IMR-90 (cell line): ENCODE measurements at regions not wholly inside any gene's neighbourhood (a gene's known extent, or its start where the extent isn't known, plus 50 kb on each side); places are given as distances from the start of the nearest gene placed in this dataset.

Source experiments
- ATAC-seq: fragments of 200-7000 bp; cut with Tn5 transposase; 2 replicates; pipeline ENCODE4 v1.9.1; 2020; ENCODE audit warnings: low read depth, mild to moderate bottlenecking, moderate library complexity
- BruUV-seq: library from RNA; stranded (reverse); fragments of 400-500 nt; replicated peaks from 2 replicates; lab custom pipeline; 2021; lab: Mats Ljungman, UMichigan
- CTCF ChIA-PET: fragments of 300-600 bp; formaldehyde crosslinking; extraction: SDS; loops from one replicate; lab custom pipeline; 2021; ENCODE audit warnings: antibody characterized with exemption; lab: Yijun Ruan, JAX
- POLR2A ChIA-PET: fragments of 300-600 bp; sonication (Branson Sonifier 250); formaldehyde crosslinking; loops from one replicate; lab custom pipeline; 2022; ENCODE audit warnings: antibody characterized with exemption; ENCODE audit not compliant: unreplicated experiment; lab: Charles Lee
- DNase-seq: peaks from one replicate; pipeline ENCODE4 v3.0.0; 2013
- H2AFZ ChIP-seq: replicated peaks from 2 replicates; pipeline ENCODE3; 2013; ENCODE audit warnings: low read length, mild to moderate bottlenecking; ENCODE audit not compliant: poor library complexity
- H2AK5ac ChIP-seq: 2 replicates; pipeline ENCODE4 v1.6.1; 2013; ENCODE audit warnings: low read depth, low read length, inconsistent platforms
- H2AK9ac ChIP-seq: replicated peaks from 2 replicates; pipeline ENCODE3; 2013; ENCODE audit warnings: mild to moderate bottlenecking, low read depth, low read length, moderate library complexity; ENCODE audit not compliant: poor library complexity
- H2BK120ac ChIP-seq: 2 replicates; pipeline ENCODE4 v1.6.1; 2013; ENCODE audit warnings: low read depth, low read length, inconsistent platforms
- H2BK15ac ChIP-seq: 3 replicates; pipeline ENCODE4 v1.6.1; 2013; ENCODE audit warnings: low read depth, low read length, inconsistent platforms
- H2BK20ac ChIP-seq: 2 replicates; pipeline ENCODE4 v1.6.1; 2013; ENCODE audit warnings: low read depth, mild to moderate bottlenecking, inconsistent platforms, low read length, moderate library complexity
- H2BK5ac ChIP-seq: 2 replicates; pipeline ENCODE4 v1.6.1; 2013; ENCODE audit warnings: mild to moderate bottlenecking, low read depth, low read length, inconsistent platforms; ENCODE audit not compliant: poor library complexity, severe bottlenecking
- H3K14ac ChIP-seq: replicated peaks from 2 replicates; pipeline ENCODE4 v1.6.1; 2013; ENCODE audit warnings: low read depth, low read length, inconsistent platforms
- H3K18ac ChIP-seq: 2 replicates; pipeline ENCODE4 v1.6.1; 2013; ENCODE audit warnings: low read depth, low read length, control low read depth
- H3K23ac ChIP-seq: 2 replicates; pipeline ENCODE4 v1.6.1; 2013; ENCODE audit warnings: low read depth, low read length, inconsistent platforms
- H3K27ac ChIP-seq: 2 replicates; pipeline ENCODE4 v1.5.1; 2013; ENCODE audit warnings: mild to moderate bottlenecking, control low read depth, low read length; ENCODE audit not compliant: insufficient read depth
- H3K27me3 ChIP-seq: 2 replicates; pipeline ENCODE4 v1.6.1; 2013; ENCODE audit warnings: low read length; ENCODE audit not compliant: control insufficient read depth, insufficient read depth
- H3K36me3 ChIP-seq: 2 replicates; pipeline ENCODE4 v1.6.1; 2013; ENCODE audit warnings: low read length, mixed read lengths; ENCODE audit not compliant: control insufficient read depth, insufficient read depth
- H3K4ac ChIP-seq: 2 replicates; pipeline ENCODE4 v1.6.1; 2013; ENCODE audit warnings: low read depth, low read length, inconsistent platforms
- H3K4me1 ChIP-seq: 2 replicates; pipeline ENCODE4 v1.6.1; 2013; ENCODE audit warnings: low read length, mixed read lengths; ENCODE audit not compliant: control insufficient read depth, insufficient read depth
- H3K4me2 ChIP-seq: 2 replicates; pipeline ENCODE4 v1.6.1; 2013; ENCODE audit warnings: low read depth, mild to moderate bottlenecking, control low read depth, low read length, moderate library complexity
- H3K4me3 ChIP-seq: 2 replicates; pipeline ENCODE4 v1.5.1; 2013; ENCODE audit warnings: low read depth, mild to moderate bottlenecking, control low read depth, low read length, moderate library complexity; ENCODE audit not compliant: insufficient read depth
- H3K56ac ChIP-seq: 2 replicates; pipeline ENCODE4 v1.6.1; 2013; ENCODE audit warnings: low read length, inconsistent platforms; ENCODE audit not compliant: insufficient read depth; ENCODE audit errors: extremely low read depth
- H3K79me1 ChIP-seq, 2 experiments: 2 replicates each; pipeline ENCODE4 v1.6.1; 2013; ENCODE audit warnings: low read length in 2 of 2, inconsistent platforms in 1 of 2, low read depth in 1 of 2
- H3K9ac ChIP-seq: 2 replicates; pipeline ENCODE4 v1.6.1; 2013; ENCODE audit warnings: low read depth, low read length, control low read depth
- H3K9me1 ChIP-seq: 2 replicates; pipeline ENCODE4 v1.6.1; 2013; ENCODE audit warnings: low read length, inconsistent platforms; ENCODE audit not compliant: insufficient read depth
- H3K9me3 ChIP-seq: 2 replicates; pipeline ENCODE4 v1.6.1; 2013; ENCODE audit warnings: low read length; ENCODE audit not compliant: control insufficient read depth, insufficient read depth
- H4K20me1 ChIP-seq: 2 replicates; pipeline ENCODE4 v1.6.1; 2013; ENCODE audit warnings: low read length, inconsistent platforms; ENCODE audit not compliant: insufficient read depth
- H4K5ac ChIP-seq: 2 replicates; pipeline ENCODE4 v1.6.1; 2013; ENCODE audit warnings: mild to moderate bottlenecking, low read depth, low read length, control low read depth
- H4K8ac ChIP-seq, 2 experiments: 2 replicates each; pipeline ENCODE4 v1.6.1; 2013; ENCODE audit warnings: low read depth in 2 of 2, low read length in 2 of 2, control low read depth in 1 of 2, inconsistent platforms in 1 of 2
- H4K91ac ChIP-seq: 2 replicates; pipeline ENCODE4 v1.6.1; 2013; ENCODE audit warnings: low read depth, low read length, inconsistent platforms; ENCODE audit not compliant: insufficient read depth
- BHLHE40 ChIP-seq: fragments of 150-350 bp; IDR thresholded peaks from 2 replicates; pipeline ENCODE4 v1.6.1; 2016; ENCODE audit warnings: mild to moderate bottlenecking, low read depth, low read length
- CHD1 ChIP-seq: IDR thresholded peaks from 2 replicates; pipeline ENCODE4 v1.6.1; 2012; ENCODE audit warnings: low read depth, low read length, improper control_type of control experiment
- MAFK ChIP-seq: IDR thresholded peaks from 2 replicates; pipeline ENCODE4 v1.6.1; 2012; ENCODE audit warnings: low read depth, low read length, improper control_type of control experiment
- MXI1 ChIP-seq: IDR thresholded peaks from 2 replicates; pipeline ENCODE4 v1.6.1; 2012; ENCODE audit warnings: low read depth, mild to moderate bottlenecking, low read length, moderate library complexity, borderline replicate concordance
- RCOR1 ChIP-seq: IDR thresholded peaks from 2 replicates; pipeline ENCODE4 v1.6.1; 2012; ENCODE audit warnings: mild to moderate bottlenecking, low read length, improper control_type of control experiment; ENCODE audit not compliant: insufficient replicate concordance
- RFX5 ChIP-seq: IDR thresholded peaks from 2 replicates; pipeline ENCODE4 v1.8.0; 2012; ENCODE audit warnings: low read depth, mild to moderate bottlenecking, low read length, moderate library complexity
- SMC3 ChIP-seq: fragments of 150-350 bp; IDR thresholded peaks from 2 replicates; pipeline ENCODE4 v1.6.1; 2016; ENCODE audit warnings: low read depth, mild to moderate bottlenecking, antibody characterized with exemption, low read length, moderate library complexity
- WGBS, 2 experiments: methylation state at CpG; one replicate each; pipeline versions ENCODE4 v1.1.5 to v1.1.7; 2013; ENCODE audit warnings: missing lambda C conversion rate in 2 of 2; ENCODE audit not compliant: insufficient read length in 1 of 2; ENCODE audit errors: extremely low coverage in 2 of 2; 5-methylcytosine and 5-hydroxymethylcytosine counted together
- dilution Hi-C: fragments of 300-500 bp; cut with HindIII; formaldehyde crosslinking; loops from one replicate; pipeline ENCODE4 v1.14.3; 2018; ENCODE audit warnings: low sequenced_read_pairs; ENCODE audit not compliant: unreplicated experiment
- in situ Hi-C: fragments of 300-500 bp; cut with MboI; formaldehyde crosslinking; loops from 3 replicates; pipeline ENCODE4 v1.14.3; 2019; ENCODE audit warnings: low sequenced_read_pairs, inconsistent platforms, mixed read lengths
- intact Hi-C: fragments of 100-400 bp; cut with micrococcal nuclease; formaldehyde crosslinking; loops from 2 replicates; pipeline ENCODE4 v1.10.0; 2022
- TF ChIP-seq, protein P1 (sequence below): conservative IDR thresholded peaks from 2 replicates; pipeline ENCODE4 v1.5.1; 2012; ENCODE audit warnings: mild to moderate bottlenecking, low read depth, low read length, improper control_type of control experiment
- TF ChIP-seq, protein P2 (sequence below): fragments of 150-350 bp; IDR thresholded peaks from 2 replicates; pipeline ENCODE4 v1.6.1; 2016; ENCODE audit warnings: low read depth, mild to moderate bottlenecking, low read length, moderate library complexity, borderline replicate concordance
- TF ChIP-seq, protein P3 (sequence below): fragments of 150-350 bp; IDR thresholded peaks from 2 replicates; pipeline ENCODE4 v1.6.1; 2017; ENCODE audit warnings: mild to moderate bottlenecking, antibody characterized with exemption, low read length, low read depth

DNA sequence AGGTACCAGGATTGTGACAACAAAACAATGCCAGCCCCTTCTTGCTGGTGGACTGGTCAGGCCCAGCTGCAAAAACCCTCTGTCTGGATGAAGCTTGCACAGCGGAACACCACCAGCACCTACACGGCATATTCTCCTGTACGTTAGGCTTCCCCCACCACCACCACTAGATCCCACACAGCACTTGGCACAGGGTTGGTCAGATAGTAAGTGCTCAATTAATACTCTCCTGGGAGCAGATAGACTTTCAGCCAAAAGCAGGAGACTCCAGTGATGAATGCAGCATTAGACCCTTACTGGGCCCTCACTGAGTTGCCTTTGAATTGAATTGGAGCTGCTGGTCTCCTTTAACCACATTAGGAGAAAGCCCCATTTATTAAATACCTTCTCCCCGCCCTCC is 97.9 kb downstream of the CPN2 start:
- no peak overlapping the region for H3K18ac ChIP-seq
- H3K79me1 ChIP-seq: no peaks in the 10 kb centered on the region
- no peak overlapping the region for H3K9ac ChIP-seq
- H3K27me3 ChIP-seq: peaks cover 63% of the 10 kb centered on the region
- no CpG with 5 or more reads among the region's 4 CpGs for WGBS, 2 experiments
- H3K4ac ChIP-seq: no peak overlapping the region
- no peak overlapping the region for H2BK120ac ChIP-seq
- no peak overlapping the region for H3K56ac ChIP-seq
- H3K4me3 ChIP-seq: no peak overlapping the region
- ATAC-seq (no peak), DNase-seq (no peak)
- intact Hi-C loops (no loop called here), dilution Hi-C loops (no loop called here), in situ Hi-C loops (no loop called here)
- peaks cover 2% of the 10 kb centered on the region; the same call in 1 of the 2 replicates for H3K9me3 ChIP-seq
- H3K27ac ChIP-seq: no peak overlapping the region
- H4K91ac ChIP-seq: no peak overlapping the region
- no peaks in the 10 kb centered on the region for H3K9me1 ChIP-seq
- H3K14ac ChIP-seq: no peak overlapping the region
- ChIA-PET CTCF (no interaction called here), POLR2A (no interaction called here)
- no peak overlapping the region for H2AK5ac ChIP-seq
- no peak overlapping the region for H4K8ac ChIP-seq
- H3K23ac ChIP-seq: no peak overlapping the region
- BruUV-seq: no TSS peak
- H4K20me1 ChIP-seq: no peaks in the 10 kb centered on the region
- H3K36me3 ChIP-seq: no peaks in the 10 kb centered on the region
- H2BK20ac ChIP-seq: no peak overlapping the region
- H3K4me1 ChIP-seq: peaks cover 3% of the 10 kb centered on the region; the same call in 1 of the 2 replicates
- TF ChIP-seq BHLHE40 (no peak), SMC3 (no peak), MAFK (no peak), RCOR1 (no peak), MXI1 (no peak), CHD1 (no peak), RFX5 (no peak)
- TF ChIP-seq, protein P1, sequence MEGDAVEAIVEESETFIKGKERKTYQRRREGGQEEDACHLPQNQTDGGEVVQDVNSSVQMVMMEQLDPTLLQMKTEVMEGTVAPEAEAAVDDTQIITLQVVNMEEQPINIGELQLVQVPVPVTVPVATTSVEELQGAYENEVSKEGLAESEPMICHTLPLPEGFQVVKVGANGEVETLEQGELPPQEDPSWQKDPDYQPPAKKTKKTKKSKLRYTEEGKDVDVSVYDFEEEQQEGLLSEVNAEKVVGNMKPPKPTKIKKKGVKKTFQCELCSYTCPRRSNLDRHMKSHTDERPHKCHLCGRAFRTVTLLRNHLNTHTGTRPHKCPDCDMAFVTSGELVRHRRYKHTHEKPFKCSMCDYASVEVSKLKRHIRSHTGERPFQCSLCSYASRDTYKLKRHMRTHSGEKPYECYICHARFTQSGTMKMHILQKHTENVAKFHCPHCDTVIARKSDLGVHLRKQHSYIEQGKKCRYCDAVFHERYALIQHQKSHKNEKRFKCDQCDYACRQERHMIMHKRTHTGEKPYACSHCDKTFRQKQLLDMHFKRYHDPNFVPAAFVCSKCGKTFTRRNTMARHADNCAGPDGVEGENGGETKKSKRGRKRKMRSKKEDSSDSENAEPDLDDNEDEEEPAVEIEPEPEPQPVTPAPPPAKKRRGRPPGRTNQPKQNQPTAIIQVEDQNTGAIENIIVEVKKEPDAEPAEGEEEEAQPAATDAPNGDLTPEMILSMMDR: no peak
- TF ChIP-seq, protein P2, sequence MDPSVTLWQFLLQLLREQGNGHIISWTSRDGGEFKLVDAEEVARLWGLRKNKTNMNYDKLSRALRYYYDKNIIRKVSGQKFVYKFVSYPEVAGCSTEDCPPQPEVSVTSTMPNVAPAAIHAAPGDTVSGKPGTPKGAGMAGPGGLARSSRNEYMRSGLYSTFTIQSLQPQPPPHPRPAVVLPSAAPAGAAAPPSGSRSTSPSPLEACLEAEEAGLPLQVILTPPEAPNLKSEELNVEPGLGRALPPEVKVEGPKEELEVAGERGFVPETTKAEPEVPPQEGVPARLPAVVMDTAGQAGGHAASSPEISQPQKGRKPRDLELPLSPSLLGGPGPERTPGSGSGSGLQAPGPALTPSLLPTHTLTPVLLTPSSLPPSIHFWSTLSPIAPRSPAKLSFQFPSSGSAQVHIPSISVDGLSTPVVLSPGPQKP: no peak
- TF ChIP-seq, protein P3, sequence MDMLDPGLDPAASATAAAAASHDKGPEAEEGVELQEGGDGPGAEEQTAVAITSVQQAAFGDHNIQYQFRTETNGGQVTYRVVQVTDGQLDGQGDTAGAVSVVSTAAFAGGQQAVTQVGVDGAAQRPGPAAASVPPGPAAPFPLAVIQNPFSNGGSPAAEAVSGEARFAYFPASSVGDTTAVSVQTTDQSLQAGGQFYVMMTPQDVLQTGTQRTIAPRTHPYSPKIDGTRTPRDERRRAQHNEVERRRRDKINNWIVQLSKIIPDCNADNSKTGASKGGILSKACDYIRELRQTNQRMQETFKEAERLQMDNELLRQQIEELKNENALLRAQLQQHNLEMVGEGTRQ: no peak
- H2AFZ ChIP-seq: no peak overlapping the region
- no peak overlapping the region for H2AK9ac ChIP-seq
- H4K5ac ChIP-seq: no peak overlapping the region
- no peak overlapping the region for H2BK5ac ChIP-seq
- H3K4me2 ChIP-seq: no peak overlapping the region
- H2BK15ac ChIP-seq: no peak overlapping the region
